Osteoblast (primary cell): ENCODE measurements at regions not wholly inside any gene's neighbourhood (a gene's known extent, or its start where the extent isn't known, plus 50 kb on each side); places are given as distances from the start of the nearest gene placed in this dataset.

Source experiments
- DNase-seq: peaks from one replicate; pipeline ENCODE4 v3.0.0; 2011; ENCODE audit warnings: low spot score, mixed read lengths; ENCODE audit not compliant: insufficient read length; ENCODE audit errors: missing footprints
- H2AFZ ChIP-seq: 2 replicates; pipeline ENCODE4 v1.6.0; 2011; ENCODE audit warnings: mild to moderate bottlenecking, low read length
- H3K27ac ChIP-seq: 2 replicates; pipeline ENCODE4 v1.5.1; 2011; ENCODE audit warnings: mild to moderate bottlenecking, low read depth, low read length, moderate library complexity
- H3K27me3 ChIP-seq: 2 replicates; pipeline ENCODE4 v1.6.0; 2012; ENCODE audit warnings: mild to moderate bottlenecking, control low read depth, inconsistent platforms, low read length, moderate library complexity; ENCODE audit not compliant: insufficient read depth
- H3K36me3 ChIP-seq: 2 replicates; pipeline ENCODE4 v1.5.1; 2011; ENCODE audit warnings: mild to moderate bottlenecking, low read length, control low read depth, moderate library complexity; ENCODE audit not compliant: insufficient read depth
- H3K4me1 ChIP-seq: 2 replicates; pipeline ENCODE4 v1.5.1; 2011; ENCODE audit warnings: mild to moderate bottlenecking, low read length, control low read depth, moderate library complexity; ENCODE audit not compliant: insufficient read depth
- H3K4me2 ChIP-seq: 2 replicates; pipeline ENCODE4 v1.6.0; 2011; ENCODE audit warnings: mild to moderate bottlenecking, low read length; ENCODE audit not compliant: insufficient read depth
- H3K4me3 ChIP-seq: fragments of 200-600 bp; sonication (generic); 3 replicates; pipeline ENCODE4 v1.5.1; 2012; ENCODE audit warnings: mild to moderate bottlenecking, low read length, inconsistent platforms; ENCODE audit not compliant: insufficient read depth
- H3K79me2 ChIP-seq: 2 replicates; pipeline ENCODE4 v1.6.0; 2012; ENCODE audit warnings: mild to moderate bottlenecking, low read length, control low read depth, inconsistent platforms; ENCODE audit not compliant: insufficient read depth
- H3K9me3 ChIP-seq: 2 replicates; pipeline ENCODE4 v1.5.1; 2011; ENCODE audit warnings: low read depth, low read length, control low read depth
- H4K20me1 ChIP-seq: 2 replicates; pipeline ENCODE4 v1.6.0; 2012; ENCODE audit warnings: mild to moderate bottlenecking, low read length, control low read depth; ENCODE audit not compliant: insufficient read depth
- CTCF ChIP-seq: IDR thresholded peaks from 2 replicates; pipeline ENCODE4 v1.5.1; 2011; ENCODE audit warnings: mild to moderate bottlenecking, low read depth, low read length, moderate library complexity; ENCODE audit errors: extremely low read depth

GRCh38 chr14:61877768-61878167, 115.5 kb downstream of the SNAPC1 start:
- DNase-seq = no peak
- Histone ChIP-seq H3K36me3 (no peaks in the 10 kb centered on the region), H3K9me3 (no peaks in the 10 kb centered on the region), H3K4me1 (no peaks in the 10 kb centered on the region), H3K27me3 (peaks cover 16% of the 10 kb centered on the region), H4K20me1 (no peaks in the 10 kb centered on the region), H2AFZ (no peak overlapping the region), H3K79me2 (no peaks in the 10 kb centered on the region), H3K4me2 (no peak overlapping the region), H3K27ac (no peak overlapping the region), H3K4me3 (no peak overlapping the region)
- no peak for TF ChIP-seq CTCF

GRCh38 chr14:61878931-61879330, 116.7 kb downstream of the SNAPC1 start:
- TF ChIP-seq CTCF = no peak

DNA sequence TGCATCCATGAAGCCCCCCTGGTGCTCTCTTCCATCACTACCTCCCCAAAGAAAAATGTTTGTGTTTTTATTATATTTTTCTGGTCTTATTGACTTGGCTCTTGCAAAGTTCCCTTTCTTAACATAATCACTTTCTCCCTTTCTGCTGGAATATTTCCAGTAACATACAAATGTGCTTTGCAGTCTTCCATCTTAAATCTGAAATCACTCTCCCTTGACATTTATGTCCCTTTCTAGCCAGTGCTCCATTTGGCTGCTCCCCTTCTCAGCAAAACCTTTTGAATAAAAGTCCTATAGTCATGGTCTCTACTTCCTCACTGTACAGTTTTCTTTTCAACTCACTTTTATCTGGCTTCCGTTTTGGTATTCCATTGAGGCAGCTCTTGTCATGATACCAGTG, 118.8 kb downstream of the SNAPC1 start:
- no peak for TF ChIP-seq CTCF
- H2AFZ ChIP-seq = no peak overlapping the region
- no peaks in the 10 kb centered on the region for H3K36me3 ChIP-seq
- no peak overlapping the region for H3K27ac ChIP-seq
- no peaks in the 10 kb centered on the region for H4K20me1 ChIP-seq
- peaks cover 16% of the 10 kb centered on the region for H3K27me3 ChIP-seq
- no peaks in the 10 kb centered on the region for H3K4me1 ChIP-seq
- no peak for DNase-seq
- no peaks in the 10 kb centered on the region for H3K79me2 ChIP-seq
- no peak overlapping the region for H3K4me3 ChIP-seq
- H3K4me2 ChIP-seq = no peak overlapping the region
- H3K9me3 ChIP-seq = no peaks in the 10 kb centered on the region

More at GRCh38 chr14:61878931-61879330, 116.7 kb downstream of the SNAPC1 start:
- no peaks in the 10 kb centered on the region for H3K79me2 ChIP-seq
- H3K27ac ChIP-seq = no peak overlapping the region
- no peaks in the 10 kb centered on the region for H3K9me3 ChIP-seq
- no peaks in the 10 kb centered on the region for H3K36me3 ChIP-seq
- H4K20me1 ChIP-seq = no peaks in the 10 kb centered on the region
- no peak for DNase-seq
- no peak overlapping the region for H3K4me2 ChIP-seq
- H3K4me1 ChIP-seq = no peaks in the 10 kb centered on the region
- no peak overlapping the region for H2AFZ ChIP-seq
- H3K27me3 ChIP-seq = peaks cover 16% of the 10 kb centered on the region
- H3K4me3 ChIP-seq = no peak overlapping the region

- H3K27me3 ChIP-seq = peaks cover 2% of the 10 kb centered on the region
- no peak for TF ChIP-seq CTCF
- no peak for DNase-seq
Measured at GRCh38 chr14:61884711-61885110, 122.5 kb downstream of the SNAPC1 start.

More at GRCh38 chr14:61884711-61885110, 122.5 kb downstream of the SNAPC1 start:
- Histone ChIP-seq H4K20me1 (no peaks in the 10 kb centered on the region), H3K9me3 (no peaks in the 10 kb centered on the region), H3K27ac (no peak overlapping the region), H3K36me3 (no peaks in the 10 kb centered on the region), H3K79me2 (no peaks in the 10 kb centered on the region), H2AFZ (no peak overlapping the region), H3K4me2 (no peak overlapping the region), H3K4me3 (no peak overlapping the region), H3K4me1 (no peaks in the 10 kb centered on the region)
